PFSK-1 (cell line): ENCODE measurements at regions not wholly inside any gene's neighbourhood (a gene's known extent, or its start where the extent isn't known, plus 50 kb on each side); places are given as distances from the start of the nearest gene placed in this dataset.

Source experiments
- POLR2AphosphoS5 ChIP-seq: IDR thresholded peaks from 2 replicates; pipeline ENCODE4 v1.6.1; 2012; ENCODE audit warnings: low read depth, mild to moderate bottlenecking, control low read depth, low read length, moderate library complexity
- SIN3A ChIP-seq: IDR thresholded peaks from 2 replicates; pipeline ENCODE4 v1.6.1; 2012; ENCODE audit warnings: mild to moderate bottlenecking, low read length, moderate library complexity, borderline replicate concordance; ENCODE audit not compliant: insufficient read depth
- TAF1 ChIP-seq: IDR thresholded peaks from 2 replicates; pipeline ENCODE4 v1.6.1; 2012; ENCODE audit warnings: low read length, control low read depth, borderline replicate concordance; ENCODE audit not compliant: insufficient read depth
- TF ChIP-seq, protein P1 (sequence below), 2 experiments: IDR thresholded peaks; 2 replicates each; pipeline versions ENCODE4 v1.6.1 to v1.8.0; 2011 to 2012; ENCODE audit warnings: low read depth in 2 of 2, low read length in 2 of 2, control low read depth in 1 of 2, inconsistent platforms in 1 of 2, mild to moderate bottlenecking in 1 of 2, moderate library complexity in 1 of 2; ENCODE audit not compliant: insufficient read depth in 1 of 2

DNA sequence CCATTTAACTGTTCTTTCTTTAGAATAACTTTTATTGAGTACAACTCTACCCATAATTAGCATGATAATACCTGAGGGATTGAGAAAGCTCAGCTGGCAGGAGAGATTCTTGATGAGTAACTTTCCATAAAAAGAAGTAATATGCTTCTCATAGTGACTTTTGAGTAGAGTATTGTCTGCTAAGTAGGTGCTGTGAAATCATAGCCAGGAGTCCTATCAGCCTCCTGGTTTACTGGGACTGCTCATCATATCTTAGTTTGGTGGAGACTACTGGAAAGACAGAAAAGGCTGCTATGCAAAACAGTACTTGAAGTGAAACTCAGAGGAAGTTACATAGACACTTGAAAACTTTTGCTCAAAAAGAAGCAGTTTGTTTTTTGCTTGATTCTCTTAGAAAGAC, 113.3 kb upstream of the ATP2B1 start:
- TF ChIP-seq TAF1, result no peak
- no peak for TF ChIP-seq POLR2AphosphoS5
- TF ChIP-seq, protein P1, sequence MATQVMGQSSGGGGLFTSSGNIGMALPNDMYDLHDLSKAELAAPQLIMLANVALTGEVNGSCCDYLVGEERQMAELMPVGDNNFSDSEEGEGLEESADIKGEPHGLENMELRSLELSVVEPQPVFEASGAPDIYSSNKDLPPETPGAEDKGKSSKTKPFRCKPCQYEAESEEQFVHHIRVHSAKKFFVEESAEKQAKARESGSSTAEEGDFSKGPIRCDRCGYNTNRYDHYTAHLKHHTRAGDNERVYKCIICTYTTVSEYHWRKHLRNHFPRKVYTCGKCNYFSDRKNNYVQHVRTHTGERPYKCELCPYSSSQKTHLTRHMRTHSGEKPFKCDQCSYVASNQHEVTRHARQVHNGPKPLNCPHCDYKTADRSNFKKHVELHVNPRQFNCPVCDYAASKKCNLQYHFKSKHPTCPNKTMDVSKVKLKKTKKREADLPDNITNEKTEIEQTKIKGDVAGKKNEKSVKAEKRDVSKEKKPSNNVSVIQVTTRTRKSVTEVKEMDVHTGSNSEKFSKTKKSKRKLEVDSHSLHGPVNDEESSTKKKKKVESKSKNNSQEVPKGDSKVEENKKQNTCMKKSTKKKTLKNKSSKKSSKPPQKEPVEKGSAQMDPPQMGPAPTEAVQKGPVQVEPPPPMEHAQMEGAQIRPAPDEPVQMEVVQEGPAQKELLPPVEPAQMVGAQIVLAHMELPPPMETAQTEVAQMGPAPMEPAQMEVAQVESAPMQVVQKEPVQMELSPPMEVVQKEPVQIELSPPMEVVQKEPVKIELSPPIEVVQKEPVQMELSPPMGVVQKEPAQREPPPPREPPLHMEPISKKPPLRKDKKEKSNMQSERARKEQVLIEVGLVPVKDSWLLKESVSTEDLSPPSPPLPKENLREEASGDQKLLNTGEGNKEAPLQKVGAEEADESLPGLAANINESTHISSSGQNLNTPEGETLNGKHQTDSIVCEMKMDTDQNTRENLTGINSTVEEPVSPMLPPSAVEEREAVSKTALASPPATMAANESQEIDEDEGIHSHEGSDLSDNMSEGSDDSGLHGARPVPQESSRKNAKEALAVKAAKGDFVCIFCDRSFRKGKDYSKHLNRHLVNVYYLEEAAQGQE (IDR thresholded peaks at IDR 0.05; ENCODE audit: insufficient read depth in 1 of 2, low read depth in 2 of 2, low read length in 2 of 2), result no peak
- no peak for TF ChIP-seq SIN3A
